ENCODE measurements at regions not wholly inside any gene's neighbourhood (a gene's known extent, or its start where the extent isn't known, plus 50 kb on each side); places are given as distances from the start of the nearest gene placed in this dataset.

DNA sequence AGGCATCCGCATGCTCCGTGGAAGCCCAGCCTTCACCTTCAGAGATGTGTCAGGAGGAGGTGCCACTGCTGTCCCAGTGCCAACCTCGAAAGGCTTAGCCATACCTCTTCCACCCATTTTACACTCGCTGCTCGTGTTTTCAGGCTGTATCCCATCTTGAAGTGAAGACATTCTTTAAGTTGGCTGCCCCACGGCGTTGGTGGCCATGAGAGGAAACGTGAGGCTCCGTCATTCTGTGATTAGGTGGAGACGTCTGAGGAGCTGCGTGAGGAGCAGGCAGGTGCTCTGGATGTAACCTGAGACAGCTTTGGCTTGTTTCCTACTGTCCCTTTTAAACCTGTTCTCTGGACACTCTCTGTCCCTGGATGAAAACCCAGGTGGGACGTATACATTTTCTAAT, 159.9 kb upstream of the RNF32 start:
- DNase-seq: no peak

DNA sequence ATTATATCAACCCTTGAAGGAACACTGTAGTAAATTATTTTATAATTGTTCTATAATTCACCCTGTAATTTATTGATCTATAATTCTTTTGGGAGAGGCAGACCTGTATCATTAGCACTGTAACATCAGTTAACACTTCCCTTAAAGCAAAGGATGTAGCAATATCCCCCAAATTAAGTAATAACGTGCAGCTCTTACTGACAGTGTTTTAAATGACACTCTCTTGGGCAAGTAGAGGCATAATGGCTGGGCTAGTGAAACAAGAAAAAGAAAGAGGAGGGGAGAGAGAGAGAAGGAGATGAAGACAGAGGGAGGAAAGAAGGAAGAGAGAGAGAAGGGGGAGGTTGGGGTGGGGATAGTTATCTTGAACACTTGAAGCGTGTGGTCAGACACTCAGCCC, 161.0 kb upstream of the RNF32 start:
- DNase-seq: no peak

DNA sequence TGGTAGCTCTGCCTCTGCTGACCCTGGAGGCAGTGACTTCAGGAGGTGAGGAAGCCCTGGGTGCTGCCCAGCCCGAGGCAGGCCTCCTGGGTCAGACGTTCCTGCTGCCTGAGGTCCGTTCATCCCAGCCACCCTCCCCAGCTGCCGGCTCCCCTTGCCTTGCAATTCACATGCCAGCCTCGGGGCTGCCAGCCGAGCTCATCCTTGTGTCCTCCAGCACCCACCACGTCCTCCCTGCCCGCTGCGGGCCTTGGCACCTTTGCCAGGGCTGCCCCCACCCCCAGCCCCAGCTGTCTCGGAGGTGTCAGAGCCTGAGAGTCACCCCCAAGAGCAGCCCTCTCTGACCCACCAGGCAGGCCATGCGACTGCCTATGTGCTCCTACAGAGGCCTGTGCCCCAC, 162.1 kb upstream of the RNF32 start:
- no peak for DNase-seq

DNA sequence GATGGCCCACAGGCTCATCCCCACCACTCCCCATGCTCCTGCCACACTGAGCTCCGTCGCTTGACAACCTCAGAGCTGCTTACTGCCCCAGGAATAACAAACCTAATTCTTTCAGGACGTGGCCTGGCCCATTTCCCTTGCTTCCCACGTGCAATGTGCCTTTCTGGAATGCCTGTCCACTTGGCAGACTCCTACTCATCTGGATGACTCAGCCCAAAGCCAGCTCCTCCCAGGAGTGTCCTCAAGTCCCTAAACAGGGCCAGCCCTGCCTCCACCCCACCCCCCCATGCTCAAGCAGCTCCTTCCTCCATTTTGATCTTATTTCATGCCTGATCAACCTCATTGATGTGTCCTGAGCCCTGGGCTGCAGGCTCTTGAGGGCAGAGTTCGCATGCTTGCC, 164.9 kb upstream of the RNF32 start:
- DNase-seq: peak in 2 of 51 donors; percentile 6 to 45

DNA sequence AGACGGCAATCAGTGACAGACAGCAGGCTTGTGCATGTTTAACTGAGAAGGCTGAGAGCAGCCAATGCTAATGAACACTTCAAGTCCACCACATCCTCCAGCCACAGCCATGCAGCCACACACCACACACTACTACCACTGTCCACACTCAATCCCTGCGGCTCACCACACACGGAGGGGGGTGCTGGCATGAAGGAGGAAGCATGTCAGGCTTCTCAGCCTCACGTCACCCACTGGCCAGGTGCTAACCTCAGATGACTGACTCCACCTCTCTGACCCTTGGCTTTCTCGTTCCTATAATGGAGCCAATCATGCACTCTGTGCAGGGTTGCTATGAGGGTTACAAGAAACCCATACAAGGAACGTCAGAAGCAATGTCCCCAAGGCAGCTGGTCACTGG, 165.4 kb upstream of the RNF32 start:
- no peak for DNase-seq

DNA sequence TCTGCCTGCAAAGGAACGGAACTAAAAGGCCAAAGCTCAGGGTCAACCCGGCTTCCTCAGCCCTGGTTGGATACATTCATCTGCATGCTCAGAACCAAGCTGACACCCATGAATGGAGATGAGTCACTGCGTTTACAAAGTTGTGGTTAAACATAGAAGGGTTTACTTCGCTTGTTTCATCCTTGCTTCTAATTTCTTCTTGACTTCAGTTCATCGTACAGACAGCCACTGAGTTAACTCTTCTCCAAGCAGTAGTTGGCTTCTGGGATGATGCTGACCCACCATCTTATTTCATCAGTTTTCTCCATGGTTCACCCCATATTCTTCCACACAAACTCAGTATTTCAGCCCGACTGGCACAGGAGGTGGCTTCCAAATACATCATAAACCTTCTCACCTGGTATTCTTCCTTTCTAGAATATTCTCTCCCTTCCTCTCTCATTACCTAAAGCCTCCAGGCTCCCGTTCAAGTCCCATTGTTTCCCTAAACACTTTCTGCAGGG, 166.3 kb upstream of the RNF32 start:
- no peak for DNase-seq

DNA sequence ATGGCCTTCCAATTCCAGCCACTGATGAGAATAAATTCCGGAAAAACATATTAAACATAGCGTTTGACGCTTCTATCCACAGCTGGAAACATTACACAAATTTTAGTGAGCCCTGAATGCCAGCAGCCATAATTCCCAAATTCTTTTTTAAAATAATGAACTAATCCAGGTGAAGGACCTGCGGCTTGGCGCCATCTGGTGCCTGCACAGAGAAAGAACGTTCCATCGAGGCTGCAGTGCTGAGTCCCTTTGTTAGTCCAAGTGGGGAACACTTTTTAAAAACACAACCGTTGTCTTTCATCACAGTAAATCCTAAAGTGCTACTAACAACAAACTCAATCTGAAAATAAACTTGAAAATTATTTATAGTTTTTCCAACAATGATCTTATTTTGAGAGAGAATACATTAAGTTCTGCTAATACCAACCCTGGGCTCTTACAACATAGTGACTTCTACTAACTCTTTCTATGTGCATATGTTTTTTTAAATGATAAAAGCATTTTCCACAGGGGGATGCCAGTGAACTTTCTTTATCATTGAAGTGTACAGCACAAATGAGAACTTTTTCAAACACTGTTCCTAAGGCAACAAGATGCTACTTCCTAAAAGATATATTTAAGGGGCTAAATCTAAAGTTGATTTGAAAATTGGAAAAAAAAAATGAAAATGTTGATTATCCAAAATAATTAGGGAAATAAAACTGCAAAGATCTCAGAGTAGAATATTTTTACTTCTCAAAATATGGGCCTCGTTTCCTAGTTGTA, 166.9 kb upstream of the RNF32 start:
- DNase-seq: peak in 23 of 51 donors; percentile 1 to 48 (median 14)

DNA sequence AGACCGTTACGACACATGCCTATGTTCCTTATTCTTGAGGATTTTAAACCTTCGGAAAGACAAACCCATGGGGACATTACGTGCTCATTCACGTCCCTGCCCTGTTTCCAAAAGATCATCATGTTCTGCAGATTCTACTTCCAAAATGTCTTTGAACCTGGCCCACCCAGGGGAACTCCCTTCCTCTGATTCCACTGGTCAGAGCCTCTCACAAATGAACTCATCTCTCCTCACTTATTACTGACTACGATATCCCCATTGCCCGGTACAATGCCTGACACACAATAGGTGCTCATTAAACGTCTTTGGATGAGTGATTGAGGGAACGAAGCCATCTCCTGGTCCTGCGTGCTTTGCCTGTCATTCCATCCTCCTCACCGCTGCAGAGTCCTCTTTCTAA, 168.3 kb upstream of the RNF32 start:
- DNase-seq: no peak

DNA sequence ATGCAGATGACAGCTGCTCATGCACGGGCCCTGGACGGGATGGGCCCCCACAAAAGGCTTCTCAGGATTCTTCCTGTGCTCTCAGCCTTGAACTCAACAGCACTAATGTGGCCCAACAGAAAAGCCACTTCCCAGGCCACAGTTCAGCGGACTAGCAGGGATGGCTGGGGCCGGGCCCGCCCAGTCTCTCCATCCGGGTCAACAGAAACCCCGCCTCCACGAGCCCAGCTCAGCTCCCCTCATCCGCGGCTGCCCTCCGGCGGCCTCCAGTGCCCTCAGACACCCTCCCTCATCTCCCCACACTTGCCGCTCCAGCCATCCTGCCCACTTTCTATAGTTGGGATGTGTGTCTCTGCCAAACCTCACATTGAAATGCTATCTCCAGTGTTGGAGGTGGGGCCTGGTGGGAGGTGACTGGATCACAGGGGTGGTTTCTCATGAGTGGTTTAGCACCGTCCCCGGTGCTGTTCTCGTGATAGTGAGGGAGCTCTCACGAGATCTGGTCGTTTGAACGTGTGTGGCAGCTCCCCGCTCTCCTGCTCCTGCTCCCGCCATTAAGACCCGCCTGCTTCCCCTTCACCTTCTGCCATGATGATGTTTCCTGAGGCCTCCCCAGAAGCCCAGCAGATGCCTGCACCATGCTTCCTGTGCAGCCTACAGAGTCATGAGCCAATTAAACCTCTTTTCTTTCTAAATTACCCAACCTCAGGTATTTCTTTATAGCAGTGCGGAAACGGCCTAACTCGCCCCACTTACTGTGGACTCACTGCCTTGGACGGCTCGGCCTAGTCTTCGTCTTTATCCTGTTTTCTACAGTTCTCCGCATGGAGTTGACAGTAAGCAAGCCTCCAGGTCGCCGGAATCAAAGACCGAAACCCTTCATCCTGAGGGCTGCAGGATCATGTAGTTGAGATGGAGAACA, 169.9 kb upstream of the RNF32 start:
- no peak for DNase-seq

DNA sequence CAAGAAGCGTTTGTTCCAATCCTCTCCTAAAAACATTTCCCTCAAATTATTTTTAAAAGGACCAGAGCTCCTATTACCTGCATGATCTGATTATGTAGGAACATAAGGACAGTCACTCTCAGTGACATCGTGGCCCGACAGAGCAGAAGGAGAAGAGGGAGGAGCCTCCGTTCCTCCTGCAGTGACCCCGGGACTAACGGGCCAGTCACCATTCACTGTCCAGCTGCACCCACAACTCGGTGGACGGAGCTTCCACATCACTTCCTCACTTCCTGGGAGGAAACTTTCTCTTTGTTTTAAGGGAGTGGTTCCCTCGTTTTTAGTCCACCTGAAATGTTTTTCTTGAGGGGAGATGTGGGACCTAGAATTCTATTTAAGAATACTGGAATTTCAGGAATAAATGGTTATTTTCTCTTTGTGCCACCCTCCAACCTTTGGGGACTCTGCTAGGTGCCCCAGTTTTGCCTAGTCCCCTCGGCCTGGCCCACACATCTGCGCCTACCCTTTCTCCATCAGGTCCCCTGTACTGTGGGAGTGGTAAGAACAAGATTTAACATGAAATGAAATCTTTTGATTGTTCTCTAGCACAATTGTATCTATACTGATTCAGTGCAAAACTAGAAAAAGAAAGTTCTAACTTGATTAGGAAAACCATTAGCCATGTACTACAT, 173.5 kb upstream of the RNF32 start:
- DNase-seq: no peak

DNA sequence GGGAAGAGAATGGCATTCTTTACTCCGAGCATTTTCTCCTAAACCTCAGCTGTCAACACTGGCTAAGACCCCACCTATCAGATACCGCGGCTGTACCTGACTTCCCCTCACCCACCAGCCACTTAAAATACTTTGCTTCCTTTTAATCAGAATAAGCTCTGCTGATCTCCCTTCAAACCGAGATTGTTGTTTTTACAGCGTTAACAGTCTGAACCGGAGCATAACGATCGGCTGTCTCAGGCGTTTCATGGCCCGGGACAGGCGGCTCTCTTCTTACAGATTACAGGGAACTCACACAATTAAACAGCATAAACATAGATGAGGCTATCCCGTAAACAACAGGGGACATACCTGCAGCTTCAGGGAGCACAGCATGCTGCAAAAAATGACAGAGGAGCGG, 174.3 kb upstream of the RNF32 start:
- DNase-seq: no peak

DNA sequence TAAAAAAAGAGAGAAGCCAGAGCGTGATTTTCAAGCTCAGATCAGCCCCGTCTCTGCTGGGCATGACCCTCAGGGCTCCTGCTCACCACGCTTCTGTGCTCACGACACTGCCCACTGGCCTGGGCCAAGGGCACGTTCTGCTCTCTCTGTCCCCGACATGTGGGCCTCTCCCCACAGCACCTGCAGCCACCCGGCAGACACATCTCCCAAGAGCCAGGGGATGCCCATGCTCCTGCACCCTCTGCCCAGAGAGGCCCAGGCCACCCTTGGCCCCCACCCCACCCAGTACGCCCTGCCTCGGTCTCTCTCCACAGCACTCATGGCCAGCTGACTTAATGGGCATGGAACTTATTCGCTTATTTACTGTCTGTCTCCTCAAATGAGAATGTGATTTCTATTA, 175.4 kb upstream of the RNF32 start:
- no peak for DNase-seq

DNA sequence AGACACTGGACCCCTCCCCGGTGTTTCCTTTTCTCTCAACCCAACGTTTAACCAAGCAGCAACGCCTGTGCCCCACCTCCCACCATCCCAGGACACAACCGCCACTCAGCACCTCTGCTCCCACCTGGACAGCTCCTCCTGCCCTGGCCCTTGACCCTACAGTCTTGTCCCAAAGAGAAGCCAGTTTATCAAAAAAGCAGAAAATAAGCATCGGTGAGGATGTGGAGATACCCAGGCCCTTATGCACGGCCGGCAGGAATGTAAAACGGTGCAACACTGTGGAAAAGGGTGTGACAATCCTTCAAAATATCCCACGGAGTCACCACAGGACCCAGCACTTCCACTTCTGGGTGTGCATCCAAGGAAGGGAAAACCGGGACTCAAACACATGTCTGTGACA, 176.2 kb upstream of the RNF32 start:
- DNase-seq: no peak

DNA sequence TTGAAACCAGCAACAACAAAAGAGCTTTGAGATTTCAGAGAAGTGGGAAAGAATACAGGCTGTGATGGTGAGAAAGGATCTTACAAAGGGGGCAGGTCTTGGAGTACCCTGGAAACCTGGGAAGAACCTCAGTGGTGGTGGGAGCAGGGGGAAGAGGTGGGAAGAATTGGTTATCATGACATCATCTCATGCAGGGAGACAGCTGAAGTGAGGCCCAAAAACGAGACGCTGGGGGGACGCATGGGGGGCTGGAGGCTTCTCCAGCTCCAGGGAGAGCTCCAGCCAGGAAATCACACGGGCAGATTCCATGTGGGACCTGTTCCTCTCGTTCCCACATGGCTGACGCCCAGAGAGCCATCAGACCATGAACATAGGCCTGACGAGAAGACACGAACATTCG, 177.3 kb upstream of the RNF32 start:
- DNase-seq: no peak

DNA sequence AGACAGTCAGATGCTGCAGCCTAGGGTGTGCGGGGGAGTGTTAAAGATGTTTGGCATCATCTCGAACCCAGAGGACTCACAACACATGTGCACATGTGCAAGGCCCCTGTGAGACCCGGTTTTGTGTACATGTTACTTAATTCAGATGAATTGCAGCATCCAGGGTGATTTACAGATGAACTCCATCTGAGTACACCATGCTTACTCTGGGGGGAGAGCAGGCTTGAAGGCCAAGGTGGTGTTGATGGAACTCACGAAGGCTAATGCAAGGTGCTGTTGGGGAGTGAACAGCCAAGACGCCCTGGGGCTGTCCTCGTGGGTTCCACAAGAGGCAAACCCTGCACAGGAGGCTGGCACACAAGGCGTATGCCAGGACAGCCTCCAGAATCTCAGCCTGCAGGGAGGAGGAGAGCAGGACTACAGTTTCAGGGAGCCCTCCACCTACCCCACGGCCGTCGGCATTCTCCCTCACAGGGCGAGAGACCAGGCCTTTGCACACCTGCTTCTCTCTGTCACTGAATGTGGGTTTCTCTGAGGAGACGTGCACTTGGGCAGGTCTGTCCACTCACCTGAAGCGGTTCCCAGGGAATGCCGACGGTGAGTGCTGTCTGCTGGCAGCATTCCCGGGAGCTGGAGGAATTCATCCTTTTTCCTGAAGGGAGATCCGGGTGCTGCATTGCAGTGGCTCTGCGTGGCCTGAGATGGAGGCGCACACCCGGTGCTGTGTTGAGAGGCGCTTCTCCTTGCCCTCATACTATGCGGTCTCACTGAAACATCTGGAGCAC, 178.5 kb upstream of the RNF32 start:
- DNase-seq: no peak

DNA sequence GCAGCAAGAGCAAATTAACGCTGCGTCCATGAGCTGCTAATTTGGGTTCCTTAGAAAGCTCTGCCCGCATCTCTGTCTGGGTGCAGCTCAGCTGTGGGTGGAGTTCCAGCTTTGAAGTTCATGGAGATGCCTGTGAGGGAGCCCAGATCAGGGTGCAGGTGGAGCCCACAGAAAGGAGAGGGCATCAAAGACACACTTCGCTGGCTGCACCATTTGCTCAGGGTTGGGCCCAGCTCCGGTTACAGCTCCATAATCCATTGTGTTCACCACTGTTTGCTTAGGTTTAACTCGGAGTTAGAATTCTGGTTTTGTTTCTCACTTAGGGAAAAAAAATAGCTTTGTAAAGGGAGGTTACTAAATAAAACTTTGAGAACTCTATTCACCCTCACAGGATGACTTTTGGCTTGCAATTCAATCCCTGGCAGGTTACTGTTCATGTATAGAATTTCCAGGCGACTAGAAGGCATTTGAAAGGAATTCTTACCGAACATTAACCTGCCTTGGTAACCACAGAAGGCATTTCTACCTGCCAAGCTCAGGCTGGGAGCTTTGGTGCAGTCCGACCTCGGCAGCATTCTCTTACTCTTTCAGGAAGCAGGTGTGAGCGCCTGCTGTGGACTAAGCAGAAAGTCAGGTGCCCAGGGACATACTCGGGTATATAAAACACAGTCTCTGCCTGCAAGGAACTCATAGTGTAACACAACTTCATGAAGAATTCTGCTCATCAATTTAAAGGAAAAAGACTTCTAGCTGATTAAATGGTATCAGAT, 179.5 kb upstream of the RNF32 start:
- DNase-seq: no peak

DNA sequence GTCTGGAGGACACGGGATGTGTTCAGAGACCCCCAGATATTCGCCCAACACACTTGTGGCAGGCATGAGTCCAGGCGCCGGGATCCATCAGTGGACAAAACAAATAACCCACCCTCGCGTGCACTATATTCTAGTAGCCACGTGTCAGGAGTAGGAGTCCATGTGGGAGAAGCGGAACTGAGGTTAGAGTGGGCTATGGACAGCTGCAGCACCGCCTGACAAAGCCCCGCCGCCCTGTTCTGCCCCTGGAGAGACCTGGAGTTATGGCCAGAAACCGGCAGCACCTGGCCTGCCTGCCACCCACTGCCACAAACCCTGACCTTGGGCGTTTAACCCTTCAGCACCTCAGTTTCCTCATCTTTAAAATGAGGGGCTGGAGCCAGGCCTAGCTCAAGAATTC, 181.0 kb upstream of the RNF32 start:
- DNase-seq: no peak

DNA sequence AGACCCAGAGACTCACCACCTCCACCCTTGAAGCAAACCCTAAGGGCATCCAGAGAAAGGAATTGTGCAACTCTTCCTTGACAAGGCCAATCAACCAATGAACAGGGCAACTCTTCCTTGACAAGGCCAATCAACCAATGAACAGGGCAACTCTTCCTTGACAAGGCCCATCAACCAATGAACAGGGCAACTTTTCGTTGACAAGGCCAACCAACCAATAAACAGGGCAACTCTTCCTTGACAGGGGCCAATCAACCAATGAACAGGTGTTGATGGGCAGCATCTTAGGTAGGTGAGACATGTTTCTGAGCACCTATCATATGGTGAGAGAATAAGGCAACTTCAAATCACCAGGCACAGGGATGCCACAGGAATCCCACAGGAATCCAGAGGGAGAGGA, 181.5 kb upstream of the RNF32 start:
- no peak for DNase-seq

DNA sequence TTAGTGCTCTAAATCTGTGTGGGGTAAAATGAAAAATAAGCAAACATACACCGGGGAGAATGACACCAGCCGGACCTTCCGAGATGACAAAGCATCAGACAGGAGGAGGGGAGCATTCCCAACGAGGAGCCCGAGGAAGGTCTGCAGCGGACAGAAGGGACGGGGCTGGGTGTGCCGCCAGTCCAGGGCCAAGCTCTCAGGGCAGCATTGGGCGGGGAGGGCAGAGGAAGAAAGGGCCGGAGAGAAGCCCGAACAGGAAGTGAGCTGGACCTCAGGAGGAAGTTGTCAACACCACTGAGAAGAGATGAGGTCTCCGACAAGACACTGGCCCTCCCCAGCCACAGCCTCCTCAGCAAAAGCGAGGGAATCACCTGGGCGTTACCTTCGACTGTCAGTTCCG, 182.6 kb upstream of the RNF32 start:
- DNase-seq: no peak

DNA sequence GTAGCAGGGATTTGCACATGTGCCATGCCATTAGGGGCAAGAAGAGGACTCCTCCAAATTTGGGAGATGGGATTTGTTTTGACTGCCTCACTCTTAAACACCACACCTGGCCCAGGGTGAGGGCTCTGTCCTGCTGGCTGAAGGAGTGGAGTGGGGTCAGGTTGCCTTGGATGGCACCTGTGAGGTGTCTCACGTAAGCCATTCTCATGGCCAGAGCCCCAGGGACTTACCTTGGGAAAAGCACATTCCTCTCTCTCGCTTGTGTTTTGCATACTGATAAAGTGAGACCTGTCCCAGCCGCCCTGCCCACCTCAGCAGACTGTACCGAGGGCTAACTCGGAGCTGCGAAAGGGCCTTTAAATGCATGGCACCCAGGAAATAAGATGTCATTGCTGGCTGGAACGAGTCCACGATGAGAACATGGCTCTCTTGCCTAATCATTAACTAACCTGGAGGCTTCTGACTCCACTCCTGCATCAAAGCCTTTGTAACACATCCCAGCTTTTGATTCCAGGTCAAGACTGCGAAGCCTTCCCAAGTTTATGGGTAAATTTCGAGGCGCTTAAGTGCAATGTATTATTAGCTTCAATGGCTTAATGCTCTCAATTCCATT, 184.0 kb upstream of the RNF32 start:
- DNase-seq: no peak
